Fibroblast of skin of left quadriceps (primary cell): ENCODE measurements at regions not wholly inside any gene's neighbourhood (a gene's known extent, or its start where the extent isn't known, plus 50 kb on each side); places are given as distances from the start of the nearest gene placed in this dataset.
"Not testable (repeated sequence)": the region's sequence is repeated elsewhere in the genome, so short reads cannot be mapped to it uniquely, and the experiment has no call there.

Source experiments
- DNase-seq, 2 experiments: peaks; one replicate each; pipeline ENCODE4 v3.0.0-alpha.2; 2013; ENCODE audit warnings: low read depth in 2 of 2

DNA sequence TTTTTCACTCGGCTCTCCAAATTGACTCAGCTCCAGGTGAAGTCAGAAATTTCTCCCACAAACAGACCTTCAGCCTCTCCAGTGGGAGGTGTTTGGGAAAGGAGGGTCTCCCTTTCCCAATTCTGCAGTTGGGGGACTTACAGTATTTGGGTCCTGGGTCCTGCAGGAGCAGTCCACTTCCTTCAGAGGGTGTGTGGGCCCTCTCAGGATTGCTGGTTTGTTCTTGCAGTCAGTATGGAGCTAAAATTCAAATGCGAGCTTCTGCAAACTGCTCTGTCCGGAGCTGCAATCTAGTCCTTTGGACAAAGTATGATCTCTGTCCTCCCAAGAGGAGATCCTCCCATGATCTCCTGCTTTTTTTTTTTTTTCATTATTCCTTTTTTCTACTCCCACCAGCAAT, 87.9 kb upstream of the MSTN start:
- DNase-seq = no peak

DNA sequence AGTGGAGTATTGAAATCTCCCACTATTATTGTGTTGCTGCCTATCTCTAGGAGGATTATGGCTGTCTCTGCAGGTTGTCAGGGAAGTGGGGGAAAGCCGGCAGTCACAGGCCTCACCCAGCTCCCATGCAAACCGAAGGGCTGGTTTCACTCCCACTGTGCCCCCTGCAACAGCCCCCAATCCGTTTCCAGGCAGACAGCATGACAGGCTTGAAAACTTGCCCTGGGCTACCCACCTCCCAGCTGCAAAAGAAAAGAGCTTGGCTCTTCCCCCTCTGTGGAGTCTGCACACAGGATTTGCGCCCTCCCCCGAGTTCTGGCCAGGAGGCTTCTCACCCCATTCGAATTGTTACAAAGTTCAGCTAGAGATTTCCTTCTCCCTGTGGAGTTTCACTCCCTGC, 87.4 kb upstream of the MSTN start:
- DNase-seq = no peak

- DNase-seq = no peak
Observed at GRCh38 chr2:190149200-190149599, 86.7 kb upstream of the MSTN start.

GRCh38 chr2:190146109-190146508, 83.6 kb upstream of the MSTN start:
- DNase-seq = not testable (repeated sequence)

DNA sequence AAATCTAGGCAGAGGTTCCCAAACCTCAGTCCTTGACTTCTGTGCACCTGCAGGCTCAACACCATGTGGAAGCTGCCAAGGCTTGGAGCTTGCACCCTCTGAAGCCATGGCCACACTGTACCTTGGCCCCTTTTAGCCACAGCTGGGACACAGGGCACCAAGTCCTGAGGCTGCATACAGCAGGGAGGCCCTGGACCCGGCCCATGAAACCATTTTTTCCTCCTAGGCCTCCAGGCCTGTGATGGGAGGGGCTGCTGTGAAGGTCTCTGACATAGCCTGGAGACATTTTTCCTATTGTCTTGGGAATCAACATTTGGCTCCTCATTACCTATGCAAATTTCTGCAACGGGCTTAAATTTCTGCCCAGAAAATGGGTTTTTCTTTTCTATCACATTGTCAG, 77.9 kb upstream of the MSTN start:
- not testable (repeated sequence) for DNase-seq

DNA sequence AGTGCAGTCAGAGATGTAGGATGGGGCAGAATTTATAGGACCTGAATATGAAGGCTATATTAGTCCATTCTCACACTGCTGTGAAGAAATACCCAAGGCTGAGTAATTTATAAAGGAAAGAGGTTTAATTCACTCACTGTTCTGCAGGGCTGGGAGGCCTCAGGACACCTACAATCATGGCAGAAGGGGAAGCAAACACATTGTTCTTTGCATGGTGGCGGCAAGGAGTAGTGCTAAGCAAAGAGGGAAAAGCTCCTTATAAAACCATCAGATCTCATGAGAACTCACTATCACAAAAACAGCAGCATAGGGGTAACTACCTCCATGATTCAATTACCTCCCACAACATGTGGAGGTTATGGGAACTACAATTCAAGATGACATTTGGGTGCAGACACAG, 76.8 kb upstream of the MSTN start:
- DNase-seq = no peak

- no peak for DNase-seq
Observed at GRCh38 chr2:190138032-190138431, 75.5 kb upstream of the MSTN start.

DNA sequence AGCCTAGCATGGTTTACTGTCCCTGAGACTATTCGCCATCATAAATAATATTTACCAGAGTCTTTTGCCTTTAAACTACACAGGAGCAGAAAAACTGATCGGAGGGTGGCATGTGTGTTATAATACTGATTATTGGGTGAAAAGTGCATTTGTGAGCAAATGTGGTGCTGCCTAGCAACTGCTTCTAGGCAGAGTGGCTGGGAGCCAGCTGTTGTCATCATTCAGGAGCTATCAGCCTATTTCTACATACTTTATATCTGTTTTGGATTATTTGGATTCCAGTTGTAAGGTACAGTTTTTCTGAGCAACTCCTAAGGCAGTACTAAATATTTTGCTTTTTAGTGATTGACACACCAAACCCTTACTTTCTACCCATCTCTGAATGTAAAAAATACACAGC, 75.0 kb upstream of the MSTN start:
- peak; percentile 8 to 16 for DNase-seq

DNA sequence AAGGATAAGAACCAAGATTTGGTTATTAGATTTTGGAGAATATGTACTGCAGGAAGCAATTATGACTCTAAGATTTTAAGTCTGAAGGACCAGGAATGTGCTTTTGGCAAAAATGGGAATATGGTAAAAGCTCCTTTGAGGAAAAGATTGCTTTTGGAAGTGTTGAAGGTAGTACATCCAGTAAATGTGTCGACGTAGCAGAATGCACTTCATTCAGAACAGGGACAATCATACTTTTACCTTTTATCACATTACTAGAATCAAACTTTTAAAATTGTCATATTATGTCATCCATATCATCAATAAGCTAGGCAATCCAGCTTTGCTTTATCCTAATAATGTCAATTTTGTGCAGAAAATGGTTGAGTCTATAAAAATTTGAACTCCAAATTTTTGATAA, 74.3 kb upstream of the MSTN start:
- DNase-seq = no peak

DNA sequence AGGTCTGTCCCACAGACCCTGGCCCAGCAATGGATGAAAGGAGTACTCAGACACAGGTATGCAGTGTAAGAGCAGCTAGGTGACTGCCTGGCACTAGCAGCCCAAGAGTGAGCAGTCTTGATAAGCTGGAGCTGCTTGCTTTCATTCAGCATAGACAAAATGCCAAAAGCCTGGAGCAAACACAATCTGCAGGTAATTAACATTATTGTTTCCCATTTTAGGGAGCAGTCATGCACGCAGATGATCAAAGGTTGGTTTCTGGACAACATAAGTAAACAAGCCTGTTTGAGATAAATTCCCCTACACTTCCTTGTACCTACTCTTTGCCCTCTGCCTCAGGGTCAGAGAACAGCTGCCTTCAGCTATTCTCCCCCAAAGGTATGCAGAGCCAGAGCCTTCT, 73.7 kb upstream of the MSTN start:
- DNase-seq = no peak

DNA sequence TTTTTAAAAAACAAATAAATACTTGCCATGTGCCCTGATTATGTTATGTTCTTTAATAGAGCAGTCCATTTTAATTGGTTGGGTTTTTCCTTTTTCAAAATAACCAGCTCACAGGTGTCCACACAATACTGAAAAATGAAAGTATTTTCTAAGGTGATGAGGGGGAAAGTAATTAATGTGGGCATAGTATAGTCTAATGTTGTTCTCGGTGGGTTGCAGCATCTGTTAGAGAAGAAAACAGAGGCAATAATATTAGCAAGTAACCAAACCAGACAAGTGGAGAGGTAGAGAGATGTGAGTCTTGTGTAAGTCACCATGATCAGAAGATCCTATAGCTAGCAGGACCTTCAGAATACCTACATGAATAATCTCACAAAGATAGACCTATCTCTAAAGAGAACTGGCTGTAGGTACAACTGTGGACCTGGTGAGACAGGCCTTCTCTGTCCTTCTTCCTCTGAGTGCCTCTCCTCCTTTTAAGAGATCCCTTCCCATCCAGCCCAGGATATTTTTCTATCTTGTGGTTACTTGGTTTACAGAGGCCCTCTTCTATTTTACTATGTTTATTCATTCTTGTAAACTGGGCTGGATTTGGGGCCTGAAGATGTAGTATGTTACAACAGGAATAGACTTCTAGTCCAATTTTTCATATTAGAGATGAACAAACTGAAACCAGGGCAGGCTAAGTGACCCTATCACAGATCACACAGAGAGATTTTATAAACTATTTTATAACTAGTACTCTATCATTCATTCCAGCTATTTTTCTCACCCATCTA, 67.1 kb upstream of the MSTN start:
- DNase-seq = no peak

GRCh38 chr2:190127651-190128050, 65.1 kb upstream of the MSTN start:
- no peak for DNase-seq

DNA sequence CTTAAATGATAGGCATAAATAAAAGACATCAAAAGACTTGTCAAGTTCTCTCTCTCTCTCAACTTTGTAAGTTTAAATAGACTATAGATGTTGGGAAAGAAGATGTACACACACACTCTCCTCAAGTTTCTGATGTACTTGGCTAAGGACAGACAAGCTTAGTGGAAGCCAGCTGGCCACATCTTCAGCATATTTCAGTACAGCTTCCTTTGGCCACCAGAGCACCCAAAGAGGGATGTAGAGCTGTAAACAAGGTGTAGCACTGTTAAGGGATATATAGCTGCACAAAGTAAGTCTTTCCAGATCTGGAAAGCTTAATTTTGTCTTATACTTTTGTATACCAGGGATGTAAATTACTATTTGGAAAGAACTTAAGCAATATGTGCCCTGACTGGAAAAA, 64.3 kb upstream of the MSTN start:
- DNase-seq = no peak

DNA sequence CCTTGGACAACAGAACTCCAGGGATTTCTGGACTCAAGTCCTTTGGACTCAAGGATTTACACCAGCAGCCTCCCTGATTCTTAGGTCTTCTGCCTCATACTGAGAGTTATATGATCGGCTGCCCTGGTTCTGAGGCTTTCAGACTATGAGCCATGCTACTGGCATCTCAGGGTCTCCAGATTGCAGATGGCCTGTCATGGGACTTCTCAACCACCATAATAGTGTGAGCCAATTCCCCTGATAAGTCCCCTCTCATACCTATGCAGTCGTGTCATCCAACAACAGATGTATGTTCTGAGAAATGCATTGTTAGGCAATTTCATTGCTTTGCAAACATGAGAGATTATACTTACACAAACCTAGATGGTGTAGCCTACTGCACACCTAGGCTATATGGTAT, 61.4 kb upstream of the MSTN start:
- DNase-seq = peak; percentile 48 to 50

DNA sequence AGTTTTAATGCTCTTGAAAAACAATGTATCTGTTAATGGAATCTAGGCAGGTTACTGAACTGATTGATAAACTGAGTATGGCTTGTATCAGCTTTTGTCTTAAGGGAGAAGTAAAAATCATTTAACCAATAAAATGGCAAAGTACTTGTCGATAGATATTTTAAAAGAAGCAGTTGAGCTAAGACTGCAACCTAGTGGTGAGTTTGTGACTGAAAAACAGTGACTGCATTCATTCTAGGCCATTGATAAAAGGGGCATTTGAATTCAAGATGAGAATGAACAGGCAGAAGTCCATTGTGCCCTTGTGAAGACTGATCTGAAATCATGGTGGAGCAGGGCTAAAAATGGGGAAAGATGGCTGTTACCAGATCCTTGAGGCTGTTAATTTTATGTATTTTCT, 59.4 kb upstream of the MSTN start:
- DNase-seq = no peak

DNA sequence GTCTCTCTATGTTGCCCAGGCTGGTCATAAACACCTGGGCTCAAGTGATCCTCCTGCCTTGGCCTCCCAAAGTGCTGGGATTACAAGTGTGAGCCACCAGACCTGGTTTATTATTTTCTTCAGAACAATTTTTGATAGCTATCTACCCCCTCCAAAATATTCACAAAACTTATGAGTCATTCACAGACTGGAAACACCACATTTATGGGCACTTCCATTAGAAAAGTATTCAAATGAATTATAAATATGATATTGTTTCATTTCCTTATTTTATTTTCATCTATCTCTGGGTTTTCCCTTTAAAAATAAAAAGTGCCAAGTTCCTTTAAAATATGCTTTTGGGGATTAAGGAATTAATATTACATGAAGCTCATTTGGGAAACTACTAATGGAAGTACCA, 58.8 kb upstream of the MSTN start:
- DNase-seq = no peak

DNA sequence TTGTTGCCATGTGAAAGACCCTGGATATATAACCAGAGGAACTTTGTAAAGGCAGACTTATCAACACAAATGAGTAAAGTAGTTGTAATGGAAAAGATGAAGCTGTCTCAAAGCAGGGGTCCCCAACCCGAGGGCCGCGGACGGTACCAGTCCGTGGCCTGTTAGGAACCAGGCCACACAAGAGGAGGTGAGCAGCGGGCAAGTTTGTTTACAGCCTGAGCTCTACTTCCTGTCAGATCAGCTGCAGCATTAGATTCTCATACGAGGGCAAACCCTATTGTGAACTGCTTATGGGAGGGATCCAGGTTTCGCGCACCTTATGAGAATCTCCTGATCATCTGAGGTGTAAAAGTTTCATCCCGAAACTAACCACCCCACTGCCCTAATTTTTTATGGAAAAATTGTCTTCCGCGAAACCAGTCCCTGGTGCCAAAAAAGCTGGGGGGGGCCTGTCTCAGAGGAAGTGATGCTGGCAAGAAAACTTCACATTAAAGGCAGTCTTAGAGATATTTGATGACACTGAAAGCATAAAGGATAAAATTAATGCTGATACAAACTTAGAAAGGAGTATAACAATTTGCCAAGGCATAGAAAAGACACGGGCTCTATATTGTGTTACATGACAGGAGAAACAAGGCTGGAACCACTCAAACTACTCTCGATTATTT, 57.5 kb upstream of the MSTN start:
- DNase-seq = no peak

DNA sequence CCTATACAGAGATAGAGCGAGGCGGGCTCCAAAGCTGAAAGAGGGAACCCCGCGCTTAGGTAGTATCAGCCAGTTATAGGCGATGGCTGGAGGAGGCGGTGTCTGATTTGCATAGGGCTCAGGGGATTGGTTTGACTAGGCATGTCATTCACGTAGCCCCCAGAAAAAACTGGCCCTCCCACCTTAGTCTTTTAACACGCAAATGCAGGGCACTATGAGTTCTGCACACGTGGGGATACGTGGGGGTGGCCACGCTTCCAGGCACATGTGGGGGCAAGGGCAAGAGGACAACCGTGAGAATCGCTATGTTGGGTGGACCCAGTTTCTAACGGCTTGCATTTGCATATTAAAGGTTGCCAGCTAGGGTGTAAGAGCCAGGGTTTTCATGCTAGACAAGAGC, 56.7 kb upstream of the MSTN start:
- DNase-seq = no peak

GRCh38 chr2:190117305-190117704, 54.8 kb upstream of the MSTN start:
- DNase-seq = no peak

DNA sequence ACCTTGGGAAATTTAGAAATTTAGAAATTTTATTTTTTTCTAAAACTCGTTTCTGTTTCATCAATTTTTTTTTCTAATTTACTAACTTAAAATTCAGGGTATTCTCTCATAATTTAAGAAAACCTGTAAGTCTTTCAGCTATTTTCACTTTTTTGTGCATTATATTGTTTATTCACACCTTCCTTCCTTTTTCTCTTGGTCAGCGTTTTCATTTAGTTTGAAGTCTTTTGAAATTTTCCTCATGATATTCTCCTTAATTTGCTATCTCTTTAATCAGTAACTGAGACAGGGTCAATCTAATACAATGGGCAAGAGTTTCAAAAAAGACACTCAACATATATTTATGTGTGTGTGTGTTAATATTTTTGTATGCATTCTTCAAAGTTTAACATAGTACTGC, 50.5 kb upstream of the MSTN start:
- DNase-seq = no peak
